ENCODE measurements at regions not wholly inside any gene's neighbourhood (a gene's known extent, or its start where the extent isn't known, plus 50 kb on each side); places are given as distances from the start of the nearest gene placed in this dataset.

DNA sequence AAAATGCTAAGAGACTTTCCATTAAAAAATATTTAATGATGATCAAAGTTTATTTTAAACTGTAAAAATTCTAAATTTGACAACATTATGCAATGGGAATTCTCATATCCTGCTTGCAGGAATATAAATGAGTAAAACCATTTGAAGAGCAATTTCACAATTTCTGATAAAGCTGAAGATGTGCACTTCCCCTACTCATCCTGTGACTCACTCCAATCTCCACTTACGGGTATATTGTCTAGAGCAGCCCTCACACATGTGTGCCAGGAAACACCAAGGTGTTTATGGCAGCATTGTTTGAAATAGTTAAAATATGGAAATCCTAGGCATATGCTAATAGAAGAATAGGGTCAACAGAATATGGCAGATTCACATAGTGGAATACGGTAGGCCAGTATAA, 158.4 kb downstream of the PDHA2 start:
- DNase-seq: no peak

GRCh38 chr4:96003951-96004740, 164.3 kb downstream of the PDHA2 start:
- no peak for DNase-seq

DNA sequence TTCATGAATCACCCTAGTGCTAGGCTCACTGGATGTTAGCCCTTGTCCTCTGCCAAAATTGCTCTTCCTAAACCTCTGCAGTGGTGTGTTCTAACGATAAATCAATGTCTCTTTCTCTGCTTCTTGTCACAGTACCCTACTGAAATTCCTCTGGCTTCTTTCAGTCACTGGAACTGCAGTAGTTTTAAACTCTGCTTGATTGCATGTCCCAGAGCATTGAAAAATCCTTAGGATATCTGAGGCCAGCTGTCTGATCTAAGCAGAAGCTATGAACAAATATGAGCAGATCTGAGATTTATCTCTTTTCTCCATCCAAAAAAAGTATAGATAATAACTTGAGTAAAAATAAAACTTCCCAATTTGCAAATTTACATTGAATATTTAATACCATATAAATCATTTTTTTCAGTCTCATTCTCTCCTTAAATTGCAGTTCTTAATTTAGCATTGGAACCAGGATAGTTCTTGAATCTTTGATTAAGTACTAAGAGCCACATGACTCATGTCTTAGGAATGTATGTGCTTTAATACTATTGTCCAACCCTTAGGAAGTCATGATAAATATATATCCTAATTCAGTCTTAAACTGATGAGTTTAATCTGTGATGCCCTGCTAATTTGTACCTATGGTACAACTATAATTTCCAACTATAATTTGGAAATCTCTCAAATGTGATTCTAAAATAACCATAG, 169.7 kb downstream of the PDHA2 start:
- DNase-seq: no peak

DNA sequence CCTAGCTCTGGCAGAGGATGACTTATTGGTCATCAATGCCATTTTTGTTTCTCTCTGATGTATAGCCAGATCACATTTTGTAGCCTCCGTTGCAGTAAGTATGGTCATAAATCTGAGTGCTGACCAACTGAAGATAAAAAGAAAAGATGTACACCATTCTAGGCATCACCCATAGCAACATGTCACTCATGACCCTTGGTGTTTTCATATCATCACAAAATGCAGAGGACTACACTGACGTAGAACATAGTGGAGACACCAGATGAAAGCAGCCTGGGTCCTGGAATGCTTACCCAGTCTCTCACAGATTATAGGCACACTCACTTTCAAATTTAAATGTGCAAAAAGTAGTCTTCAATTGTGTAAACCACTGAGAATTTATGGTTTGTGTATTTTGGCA, 172.8 kb downstream of the PDHA2 start:
- no peak for DNase-seq

GRCh38 chr4:96016634-96017299, 176.9 kb downstream of the PDHA2 start:
- DNase-seq: no peak

DNA sequence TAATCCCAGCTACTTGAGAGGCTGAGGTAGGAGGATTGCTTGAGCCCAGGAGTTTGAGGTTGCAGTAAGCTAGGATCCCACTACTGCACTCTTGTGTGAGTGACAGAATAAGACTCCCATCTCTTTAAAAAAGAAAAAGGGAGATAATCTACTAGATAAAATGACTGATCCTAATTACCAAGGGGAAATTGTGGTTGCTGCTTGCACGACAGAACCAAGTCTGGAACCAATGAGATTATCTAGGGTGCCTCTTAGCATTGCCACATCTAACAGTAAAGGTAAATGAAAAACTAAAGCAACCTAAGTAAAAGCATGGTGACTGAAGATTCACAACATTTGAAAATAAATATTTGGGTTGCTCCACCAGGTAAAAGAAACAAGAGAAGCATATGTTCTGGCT, 185.1 kb downstream of the PDHA2 start:
- DNase-seq: no peak

- no peak for DNase-seq
Observed at GRCh38 chr4:96035727-96036126, 195.8 kb downstream of the PDHA2 start.

DNA sequence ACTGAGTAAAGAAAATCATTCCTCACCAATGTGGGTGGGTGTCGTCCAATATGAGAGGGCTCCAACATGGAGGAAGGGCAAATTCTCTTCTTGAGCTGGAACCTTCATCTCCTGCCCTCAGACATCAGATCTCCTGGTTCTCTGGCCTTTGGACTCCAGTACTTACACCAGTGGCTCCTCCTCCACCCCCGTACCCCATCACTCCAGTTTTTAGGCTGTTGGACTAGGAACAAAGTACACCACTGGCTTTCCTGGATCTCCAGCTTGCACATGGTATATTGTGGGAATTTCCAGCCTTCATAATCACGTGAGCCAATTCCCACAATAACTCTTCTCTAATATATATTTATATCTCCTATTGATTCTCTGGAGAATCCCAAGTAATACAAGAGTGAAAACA, 196.9 kb downstream of the PDHA2 start:
- no peak for DNase-seq

GRCh38 chr4:96037705-96038104, 197.8 kb downstream of the PDHA2 start:
- no peak for DNase-seq

DNA sequence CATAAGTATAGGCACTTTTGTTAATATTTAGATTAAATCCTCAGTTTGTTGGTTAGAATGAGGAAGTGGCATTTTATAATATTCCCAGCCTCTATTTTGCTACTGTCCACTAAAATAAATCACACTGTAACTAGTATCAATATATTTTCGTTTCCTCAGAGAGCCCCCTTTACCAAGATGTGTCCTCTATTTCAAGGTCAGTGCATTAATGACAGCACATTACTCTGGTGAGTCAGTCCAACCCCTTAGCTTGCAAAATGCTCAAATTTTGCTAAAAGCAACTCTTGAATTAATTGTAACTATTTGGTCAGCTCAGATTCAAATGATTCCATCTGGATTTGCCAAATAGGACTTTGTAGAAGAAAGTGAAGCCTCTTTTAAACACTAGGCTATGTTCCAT, 199.3 kb downstream of the PDHA2 start:
- no peak for DNase-seq

GRCh38 chr4:96039803-96040436, 200.0 kb downstream of the PDHA2 start:
- DNase-seq: no peak

DNA sequence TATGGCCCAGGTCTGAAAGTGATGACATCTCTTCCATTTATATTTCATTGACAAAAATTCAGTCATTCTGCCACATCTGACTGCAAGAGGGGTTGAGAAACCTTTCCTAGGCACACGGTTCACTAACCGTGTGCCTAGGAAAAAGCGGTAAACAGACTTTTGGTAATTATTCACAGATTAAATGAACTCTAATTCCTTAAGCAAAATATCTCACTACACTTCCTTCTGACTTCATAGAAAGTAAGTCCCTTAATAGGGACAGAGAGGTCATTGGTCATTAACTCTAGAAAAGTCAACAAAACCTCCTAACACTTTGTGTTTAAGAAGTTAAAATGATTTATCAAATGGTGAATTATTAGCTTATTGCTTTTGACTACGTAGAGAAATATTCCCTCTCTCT, 205.1 kb downstream of the PDHA2 start:
- no peak for DNase-seq

DNA sequence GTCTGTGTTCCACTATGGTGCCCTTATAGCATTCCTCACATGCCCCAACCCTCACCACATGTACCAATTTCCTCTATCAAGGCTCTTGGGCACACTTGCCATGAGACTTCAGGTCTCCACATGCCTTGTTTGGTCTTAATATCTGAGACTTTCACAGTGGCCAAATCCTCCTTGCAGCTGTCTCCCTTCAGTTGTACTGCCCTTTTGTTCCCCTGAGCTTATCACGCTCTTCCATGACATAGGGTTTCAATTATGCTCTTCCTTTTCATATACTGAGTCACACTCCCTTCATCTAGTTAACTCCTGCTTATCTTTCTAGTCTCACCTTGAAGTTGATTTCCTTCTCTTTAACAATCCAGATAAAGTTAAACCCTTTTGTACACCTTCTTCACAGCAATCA, 212.9 kb downstream of the PDHA2 start:
- DNase-seq: no peak

GRCh38 chr4:96056346-96056934, 216.5 kb downstream of the PDHA2 start:
- no peak for DNase-seq

DNA sequence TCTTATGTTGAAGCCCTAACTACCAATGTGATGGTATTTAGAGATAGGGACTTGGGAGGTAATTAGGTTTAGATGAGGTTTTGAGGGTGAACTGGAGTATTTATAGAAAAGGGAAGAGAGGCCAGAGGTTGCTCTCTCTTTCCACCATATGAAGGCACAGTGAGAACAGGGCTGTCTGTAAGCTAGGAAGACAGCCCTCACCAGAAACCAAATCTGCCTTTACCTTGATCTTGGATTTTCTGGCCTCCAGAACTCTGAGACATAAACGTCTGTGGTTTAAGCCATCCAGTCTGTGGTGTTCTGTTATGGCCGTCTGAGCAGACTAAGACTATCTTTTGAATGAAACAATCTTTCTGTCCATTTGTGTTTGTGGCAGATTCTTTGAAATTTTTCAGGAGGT, 223.7 kb downstream of the PDHA2 start:
- DNase-seq: no peak

- no peak for DNase-seq
Observed at GRCh38 chr4:96073461-96073860, 233.6 kb downstream of the PDHA2 start.

DNA sequence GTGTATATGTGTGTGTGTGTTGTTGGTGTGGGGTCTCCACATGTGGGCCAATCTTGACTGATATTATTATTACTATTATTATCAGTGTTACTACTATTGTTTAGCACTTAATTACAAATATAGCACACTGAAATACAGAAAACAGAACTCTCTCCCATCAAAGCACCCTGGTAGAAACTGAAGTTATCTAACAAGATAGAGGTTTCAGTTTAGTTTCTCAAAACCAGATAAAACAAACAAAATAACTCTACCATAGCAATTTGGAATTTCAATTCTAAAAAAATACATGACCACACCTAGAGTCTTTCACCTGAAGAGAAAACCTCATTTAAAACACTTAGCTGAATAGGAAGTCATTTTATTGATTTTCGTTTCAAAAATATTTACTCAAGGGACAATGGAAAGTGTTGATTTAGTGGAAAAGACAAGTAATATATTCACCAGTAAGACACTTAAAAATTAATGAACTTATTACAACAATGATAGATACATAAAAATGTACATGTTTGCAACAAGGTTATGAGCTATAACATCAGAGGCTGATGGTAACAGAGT, 252.3 kb downstream of the PDHA2 start:
- no peak for DNase-seq

GRCh38 chr4:96093057-96093456, 253.2 kb downstream of the PDHA2 start:
- DNase-seq: no peak

- DNase-seq: no peak
Observed at GRCh38 chr4:96093563-96093962, 253.7 kb downstream of the PDHA2 start.

- DNase-seq: no peak
Observed at GRCh38 chr4:96094183-96094582, 254.3 kb downstream of the PDHA2 start.

GRCh38 chr4:96097040-96097607, 257.2 kb downstream of the PDHA2 start:
- no peak for DNase-seq

- DNase-seq: no peak
Observed at GRCh38 chr4:96097693-96098092, 257.8 kb downstream of the PDHA2 start.

- no peak for DNase-seq
Observed at GRCh38 chr4:96099031-96099430, 259.1 kb downstream of the PDHA2 start.
